ENCODE measurements at regions not wholly inside any gene's neighbourhood (a gene's known extent, or its start where the extent isn't known, plus 50 kb on each side); places are given as distances from the start of the nearest gene placed in this dataset.
A peak's percentile ranks its signal among the peaks of the same experiment; 100 is the strongest.

GRCh38 chr19:57057036-57057686, 62.6 kb upstream of the USP29 start:
- WGBS, 4 donors, result 15 to 37% (median 26%) methylated on average over 16 of the region's 16 CpGs
- peaks cover 0 to 7% of the 10 kb centered on the region in 2 donors for H3K4me1 ChIP-seq (replicated peaks in 1 of 2)
- no peaks in the 10 kb centered on the region for H3K27me3 ChIP-seq
- intact Hi-C loops (cut with DNase I), result loop anchor here in 1 of 2 donors (10.0 kb wide), 1 partner anchor 52 kb away; no protein-coding TSS in a partner anchor
- H3K4me3 ChIP-seq, result peak overlapping the region in 1 of 4 donors; percentile 39
- TF ChIP-seq CTCF (IDR thresholded peaks at IDR 0.05) (no peak), POLR2A (IDR thresholded peaks at IDR 0.05) (no peak)
- no peaks in the 10 kb centered on the region for H3K36me3 ChIP-seq (replicated peaks in 1 of 2)
- no peaks in the 10 kb centered on the region for H3K9me3 ChIP-seq (replicated peaks in 1 of 3)
- peak; percentile 51 to 83 (median 79) for DNase-seq
- H3K27ac ChIP-seq, result peak overlapping the region in 1 of 5 donors; percentile 49

- Histone ChIP-seq H3K27ac (no peak overlapping the region), H3K27me3 (no peaks in the 10 kb centered on the region), H3K4me1 (replicated peaks in 1 of 2) (peaks cover 0 to 7% of the 10 kb centered on the region in 2 donors), H3K9me3 (replicated peaks in 1 of 3) (no peaks in the 10 kb centered on the region), H3K4me3 (no peak overlapping the region), H3K36me3 (replicated peaks in 1 of 2) (no peaks in the 10 kb centered on the region)
- intact Hi-C loops (cut with DNase I), result loop anchor here in 1 of 2 donors (10.0 kb wide), 1 partner anchor 54 kb away; no protein-coding TSS in a partner anchor
- DNase-seq, result no peak
- WGBS, 4 donors, result 88 to 96% (median 89%) methylated on average over 6 of the region's 6 CpGs
- TF ChIP-seq POLR2A (IDR thresholded peaks at IDR 0.05), result no peak
- TF ChIP-seq CTCF (IDR thresholded peaks at IDR 0.05), result no peak
These were observed 60.9 kb upstream of the USP29 start for GRCh38 chr19:57058871-57059270.

GRCh38 chr19:57063070-57063469, 56.7 kb upstream of the USP29 start:
- Histone ChIP-seq H3K27ac (no peak overlapping the region), H3K4me1 (replicated peaks in 1 of 2) (no peaks in the 10 kb centered on the region), H3K27me3 (no peaks in the 10 kb centered on the region), H3K36me3 (replicated peaks in 1 of 2) (no peaks in the 10 kb centered on the region), H3K9me3 (replicated peaks in 1 of 3) (no peaks in the 10 kb centered on the region), H3K4me3 (no peak overlapping the region)
- WGBS, 4 donors, result 88 to 93% (median 90%) methylated on average over 4 of the region's 4 CpGs
- intact Hi-C loops (cut with DNase I), result no loop called here
- DNase-seq, result no peak
- TF ChIP-seq POLR2A (IDR thresholded peaks at IDR 0.05), result no peak
- TF ChIP-seq CTCF (IDR thresholded peaks at IDR 0.05), result no peak

GRCh38 chr19:57067440-57067839, 52.3 kb upstream of the USP29 start:
- Histone ChIP-seq H3K9me3 (replicated peaks in 1 of 3) (no peaks in the 10 kb centered on the region), H3K27me3 (no peaks in the 10 kb centered on the region), H3K36me3 (replicated peaks in 1 of 2) (no peaks in the 10 kb centered on the region), H3K27ac (no peak overlapping the region), H3K4me3 (no peak overlapping the region), H3K4me1 (replicated peaks in 1 of 2) (no peaks in the 10 kb centered on the region)
- no peak for DNase-seq
- no peak for TF ChIP-seq CTCF (IDR thresholded peaks at IDR 0.05)
- TF ChIP-seq POLR2A (IDR thresholded peaks at IDR 0.05), result no peak
- intact Hi-C loops (cut with DNase I), result no loop called here
- 88 to 97% (median 91%) methylated on average over 3 of the region's 3 CpGs for WGBS, 4 donors

Measured in adrenal gland (tissue), 9 donors.